HL-60 (cell line): ENCODE measurements at regions not wholly inside any gene's neighbourhood (a gene's known extent, or its start where the extent isn't known, plus 50 kb on each side); places are given as distances from the start of the nearest gene placed in this dataset.

Source experiments
- CTCF ChIP-seq: IDR thresholded peaks from one replicate; pipeline ENCODE4 v1.5.1; 2011; ENCODE audit warnings: low read length, control low read depth, inconsistent platforms; ENCODE audit not compliant: insufficient read depth
- GABPA ChIP-seq: IDR thresholded peaks from 2 replicates; pipeline ENCODE4 v1.6.1; 2012; ENCODE audit warnings: low read depth
- POLR2AphosphoS5 ChIP-seq: IDR thresholded peaks from 2 replicates; pipeline ENCODE4 v1.6.1; 2012; ENCODE audit warnings: low read depth
- REST ChIP-seq: IDR thresholded peaks from 2 replicates; pipeline ENCODE4 v1.6.1; 2012; ENCODE audit warnings: low read depth; ENCODE audit not compliant: insufficient replicate concordance

- TF ChIP-seq CTCF (no peak), REST (no peak), POLR2AphosphoS5 (no peak), GABPA (no peak)
Observed at GRCh38 chr14:34270361-34270760, 191.7 kb downstream of the SPTSSA start.
